GM23248 (cell line): ENCODE measurements at regions not wholly inside any gene's neighbourhood (a gene's known extent, or its start where the extent isn't known, plus 50 kb on each side); places are given as distances from the start of the nearest gene placed in this dataset.

ENCODE experiments used
- EZH2 ChIP-seq: fragments of 200-600 bp; sonication (generic); IDR thresholded peaks from 2 replicates; pipeline ENCODE4 v1.6.1; 2018; ENCODE audit warnings: antibody characterized with exemption, mild to moderate bottlenecking; ENCODE audit not compliant: insufficient read depth, poor library complexity, severe bottlenecking
- EZH2phosphoT487 ChIP-seq: fragments of 200-600 bp; sonication (generic); IDR thresholded peaks from 2 replicates; pipeline ENCODE4 v1.6.1; 2018; ENCODE audit warnings: antibody characterized with exemption, moderate library complexity, mild to moderate bottlenecking, low read depth; ENCODE audit not compliant: insufficient read depth

- TF ChIP-seq EZH2, result no peak
- no peak for TF ChIP-seq EZH2phosphoT487
Measured at GRCh38 chr7:42550706-42551470, 313.9 kb upstream of the GLI3 start.
